ENCODE measurements at regions not wholly inside any gene's neighbourhood (a gene's known extent, or its start where the extent isn't known, plus 50 kb on each side); places are given as distances from the start of the nearest gene placed in this dataset.
"Not testable (repeated sequence)": the region's sequence is repeated elsewhere in the genome, so short reads cannot be mapped to it uniquely, and the experiment has no call there.

GRCh38 chr15:30760633-30761032 lies 134.7 kb downstream of the ARHGAP11B start:
- not testable (repeated sequence) for DNase-seq

- DNase-seq: not testable (repeated sequence)
These were observed 135.4 kb downstream of the ARHGAP11B start for GRCh38 chr15:30761365-30761764.

- DNase-seq: not testable (repeated sequence)
These were observed 134.2 kb upstream of the FAN1 start for GRCh38 chr15:30769390-30770124.

GRCh38 chr15:30770759-30771158 lies 133.0 kb upstream of the FAN1 start:
- DNase-seq: no peak

- DNase-seq: no peak
These were observed 120.7 kb upstream of the FAN1 start for GRCh38 chr15:30783019-30783418.

- no peak for DNase-seq
These were observed 115.1 kb upstream of the FAN1 start for GRCh38 chr15:30788595-30788994.

GRCh38 chr15:30791239-30792175 lies 112.2 kb upstream of the FAN1 start:
- DNase-seq: no peak

- not testable (repeated sequence) for DNase-seq
These were observed 110.9 kb upstream of the FAN1 start for GRCh38 chr15:30792843-30793242.

GRCh38 chr15:30794388-30794787 lies 109.3 kb upstream of the FAN1 start:
- no peak for DNase-seq

- not testable (repeated sequence) for DNase-seq
These were observed 104.2 kb upstream of the FAN1 start for GRCh38 chr15:30799565-30799964.

- not testable (repeated sequence) for DNase-seq
These were observed 102.4 kb upstream of the FAN1 start for GRCh38 chr15:30801140-30801895.

- DNase-seq: not testable (repeated sequence)
These were observed 101.7 kb upstream of the FAN1 start for GRCh38 chr15:30802001-30802400.

- not testable (repeated sequence) for DNase-seq
These were observed 100.0 kb upstream of the FAN1 start for GRCh38 chr15:30803703-30804102.

GRCh38 chr15:30816430-30816829 lies 87.3 kb upstream of the FAN1 start:
- no peak for DNase-seq

- not testable (repeated sequence) for DNase-seq
These were observed 80.5 kb upstream of the FAN1 start for GRCh38 chr15:30823068-30823813.

- no peak for DNase-seq
These were observed 79.1 kb upstream of the FAN1 start for GRCh38 chr15:30824518-30825195.

GRCh38 chr15:30827625-30828303 lies 76.0 kb upstream of the FAN1 start:
- DNase-seq: no peak

- DNase-seq: not testable (repeated sequence)
These were observed 75.4 kb upstream of the FAN1 start for GRCh38 chr15:30828304-30828639.

- DNase-seq: no peak
These were observed 72.8 kb upstream of the FAN1 start for GRCh38 chr15:30830961-30831360.

GRCh38 chr15:30833379-30833778 lies 70.3 kb upstream of the FAN1 start:
- DNase-seq: peak; percentile 19

- not testable (repeated sequence) for DNase-seq
These were observed 62.1 kb upstream of the FAN1 start for GRCh38 chr15:30841639-30842038.

All from tongue (tissue), 1 donor.